GM18951 (cell line): ENCODE measurements at regions not wholly inside any gene's neighbourhood (a gene's known extent, or its start where the extent isn't known, plus 50 kb on each side); places are given as distances from the start of the nearest gene placed in this dataset.

Experiments used
- POLR2A ChIP-seq: IDR thresholded peaks from 4 replicates; pipeline ENCODE4 v1.6.1; 2011; ENCODE audit warnings: mild to moderate bottlenecking; ENCODE audit not compliant: insufficient read length, insufficient read depth; ENCODE audit errors: extremely low read depth
- in situ Hi-C: fragments of 300-500 bp; cut with MboI; formaldehyde crosslinking; loops from one replicate; pipeline ENCODE4 v1.12.0; 2022; ENCODE audit warnings: low sequenced_read_pairs, mixed read lengths, inconsistent platforms; ENCODE audit not compliant: unreplicated experiment

DNA sequence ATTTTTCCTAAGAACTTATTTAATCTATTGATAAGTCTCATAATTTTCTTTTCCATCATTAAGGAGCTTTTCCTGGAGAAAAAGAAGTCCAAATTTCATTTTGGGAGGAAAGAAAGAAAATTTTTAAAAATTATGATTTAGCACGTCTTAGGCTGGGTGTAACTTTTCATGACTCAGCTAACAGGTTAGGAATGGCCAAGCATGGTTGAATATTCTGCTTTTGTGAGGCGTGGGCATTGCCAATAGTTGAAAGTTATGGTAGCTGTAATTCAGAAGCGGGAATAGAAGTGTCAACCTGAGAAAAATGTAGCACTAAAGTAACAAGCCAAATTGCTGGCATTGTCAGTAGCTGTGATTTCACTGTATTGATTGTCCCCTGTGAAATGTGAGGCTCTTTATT lies 77.2 kb upstream of the ARID1B start:
- in situ Hi-C loops, result no loop called here
- TF ChIP-seq POLR2A, result no peak

DNA sequence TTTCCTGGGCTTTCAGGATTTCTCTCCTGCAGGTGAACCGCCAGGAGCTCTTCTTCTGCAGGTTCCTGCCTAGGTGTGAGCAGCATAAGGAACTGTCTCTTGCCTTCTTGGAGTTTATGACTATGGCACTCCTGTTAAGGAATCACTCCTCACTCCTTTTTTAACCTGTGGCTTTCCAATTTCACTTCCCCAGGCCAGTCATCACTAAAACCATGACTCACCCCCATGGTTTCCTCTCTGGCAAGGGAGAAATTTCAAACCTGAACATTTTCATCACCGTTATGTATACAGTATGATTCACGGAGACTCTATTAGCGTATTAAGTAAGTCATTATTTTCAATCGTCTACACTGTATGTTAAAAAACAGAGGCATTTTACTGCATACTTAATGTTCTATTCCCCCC lies 78.2 kb upstream of the ARID1B start:
- TF ChIP-seq POLR2A, result no peak
- in situ Hi-C loops, result no loop called here

DNA sequence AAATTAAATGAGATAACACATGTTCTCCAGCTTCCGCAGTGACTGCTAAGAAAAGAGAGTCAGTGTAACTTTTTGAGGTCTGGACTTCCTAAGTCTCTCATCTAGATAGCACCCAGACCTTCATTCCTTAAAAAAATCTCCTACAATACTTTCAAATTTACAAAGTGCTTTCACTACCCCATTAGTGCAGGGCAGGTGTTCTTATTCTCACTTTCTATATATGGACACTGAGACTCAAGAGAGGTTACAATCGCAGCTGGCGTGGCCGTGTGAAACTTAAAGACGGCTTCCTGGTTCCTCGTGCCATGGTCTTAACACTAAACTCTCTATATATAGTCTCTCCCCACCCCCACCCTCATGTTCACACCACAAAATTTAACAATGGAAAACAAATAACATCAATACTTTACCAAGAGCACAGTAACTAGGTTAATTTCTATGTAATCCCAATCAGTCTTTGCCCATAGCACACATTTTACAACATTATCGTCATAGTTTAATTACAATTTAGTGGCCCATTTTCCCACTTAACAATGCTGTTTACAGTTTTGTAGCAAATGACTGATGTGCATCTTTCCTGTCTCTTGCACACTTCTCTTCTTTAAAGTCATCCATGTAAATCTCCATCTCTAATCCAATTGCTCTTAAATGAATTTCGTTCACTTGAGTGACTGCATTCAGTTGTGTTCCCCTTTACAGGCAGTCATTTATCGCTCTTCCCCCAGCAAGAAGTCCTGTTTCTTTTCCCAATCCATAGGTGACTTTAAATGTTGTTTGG lies 78.8 kb upstream of the ARID1B start:
- TF ChIP-seq POLR2A, result no peak
- in situ Hi-C loops, result no loop called here

DNA sequence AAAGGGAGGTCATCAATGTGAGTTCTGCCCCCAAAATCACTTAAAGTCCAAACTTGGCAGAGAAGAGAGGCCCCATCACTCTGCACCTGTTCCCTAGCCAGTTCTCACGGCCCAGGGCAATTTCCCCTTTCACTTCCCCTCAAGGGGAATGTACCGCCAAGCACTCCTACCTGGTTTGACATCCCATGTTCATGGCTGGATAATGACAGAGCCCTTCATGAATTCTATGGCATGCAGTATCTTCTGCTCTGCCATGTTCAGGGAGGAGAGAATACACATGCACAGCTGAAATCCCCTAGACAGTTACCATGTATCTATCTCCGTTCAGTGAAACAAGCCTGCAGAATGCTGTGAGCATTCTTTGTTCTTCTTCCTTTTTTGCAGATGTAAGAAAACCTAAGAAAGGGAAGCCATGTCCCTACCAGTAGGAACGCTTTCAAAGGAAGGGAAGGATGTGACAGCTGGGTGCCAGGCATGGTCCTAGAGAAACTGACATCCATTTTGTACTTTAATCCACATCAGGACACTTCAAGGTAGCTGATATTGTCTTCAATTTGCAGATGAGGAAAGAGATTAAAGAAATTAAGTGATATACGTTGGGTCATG lies 79.8 kb upstream of the ARID1B start:
- in situ Hi-C loops, result no loop called here

DNA sequence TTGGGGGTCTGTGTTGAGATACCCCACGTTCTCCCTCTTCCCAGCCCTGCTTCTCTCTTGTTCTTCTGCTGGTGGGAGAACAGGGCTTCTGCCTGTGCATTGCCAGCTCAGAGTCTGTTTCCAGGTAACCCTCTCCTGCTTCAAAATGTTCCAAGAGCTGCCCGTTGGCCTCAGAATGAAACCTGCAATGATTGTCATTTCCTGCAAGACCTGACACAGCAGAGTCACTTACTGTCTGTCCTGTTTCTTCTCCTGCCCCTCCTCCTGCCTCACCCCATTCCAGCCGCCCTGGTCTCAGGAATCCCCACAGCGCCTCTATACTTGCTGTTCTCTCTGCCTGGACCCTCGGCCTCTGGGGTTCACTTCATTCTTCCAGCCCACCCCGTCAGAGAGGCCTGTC lies 81.4 kb upstream of the ARID1B start:
- in situ Hi-C loops, result no loop called here

More for the DNA sequence above, 79.8 kb upstream of the ARID1B start:
- no peak for TF ChIP-seq POLR2A

DNA sequence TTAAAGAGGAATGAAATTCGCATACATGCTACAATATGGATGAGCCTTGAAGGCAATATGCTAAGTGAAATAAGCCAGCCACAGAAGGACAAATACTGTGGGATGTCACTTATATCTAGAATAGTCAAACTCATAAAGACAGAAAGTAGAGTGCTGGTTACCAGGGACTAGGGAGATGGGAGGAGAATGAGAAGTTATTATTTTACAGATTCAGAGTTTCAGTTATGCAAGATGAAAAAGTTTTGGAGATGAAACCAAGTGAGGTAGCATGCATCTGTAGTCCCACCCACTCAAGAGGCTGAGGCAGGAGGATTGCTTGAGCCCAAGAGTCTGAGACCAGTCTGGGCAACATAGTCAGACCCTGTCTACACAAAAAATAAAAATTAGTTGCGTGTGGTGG lies 82.5 kb upstream of the ARID1B start:
- in situ Hi-C loops, result no loop called here
- TF ChIP-seq POLR2A, result no peak

More for the DNA sequence above, 81.4 kb upstream of the ARID1B start:
- no peak for TF ChIP-seq POLR2A

DNA sequence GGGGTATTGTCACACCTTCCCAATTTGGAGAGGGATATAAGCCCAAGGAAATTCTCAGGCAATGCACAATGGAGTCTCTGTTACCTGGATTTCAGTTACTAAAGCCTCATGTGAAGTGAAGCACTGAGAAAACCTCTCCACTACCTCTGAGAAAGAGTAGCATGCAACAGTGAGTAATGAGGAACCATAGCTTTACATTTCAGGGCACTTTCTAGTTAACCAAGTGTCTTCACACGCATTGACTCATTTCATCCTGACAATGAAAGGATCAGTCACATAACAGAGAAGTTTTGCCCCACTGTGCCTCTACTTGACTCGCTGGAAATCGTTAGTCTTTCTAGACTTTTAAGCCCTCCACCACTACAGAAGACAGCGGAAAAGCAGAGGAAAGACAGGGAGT lies 86.2 kb upstream of the ARID1B start:
- no peak for TF ChIP-seq POLR2A
- in situ Hi-C loops, result no loop called here

DNA sequence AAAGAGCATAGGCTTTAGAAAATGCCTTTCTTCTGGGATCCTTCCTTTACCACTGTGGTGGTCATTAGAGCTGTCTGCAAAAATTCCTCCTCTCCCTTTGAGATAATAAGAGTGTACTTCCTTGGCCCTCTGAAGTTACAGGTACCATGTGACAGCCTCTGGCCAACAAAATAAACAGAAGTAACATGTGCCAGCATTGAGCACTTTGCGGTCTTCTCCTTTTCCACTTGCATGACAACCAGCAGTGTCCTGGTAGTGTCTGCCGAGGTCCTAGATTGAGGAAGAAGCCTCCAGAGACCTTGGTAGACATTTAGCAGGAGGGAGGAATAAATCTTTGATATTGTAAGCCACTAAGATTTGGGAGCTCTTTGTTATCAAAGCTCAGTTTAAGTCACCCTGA lies 87.5 kb upstream of the ARID1B start:
- no peak for TF ChIP-seq POLR2A
- in situ Hi-C loops, result no loop called here

DNA sequence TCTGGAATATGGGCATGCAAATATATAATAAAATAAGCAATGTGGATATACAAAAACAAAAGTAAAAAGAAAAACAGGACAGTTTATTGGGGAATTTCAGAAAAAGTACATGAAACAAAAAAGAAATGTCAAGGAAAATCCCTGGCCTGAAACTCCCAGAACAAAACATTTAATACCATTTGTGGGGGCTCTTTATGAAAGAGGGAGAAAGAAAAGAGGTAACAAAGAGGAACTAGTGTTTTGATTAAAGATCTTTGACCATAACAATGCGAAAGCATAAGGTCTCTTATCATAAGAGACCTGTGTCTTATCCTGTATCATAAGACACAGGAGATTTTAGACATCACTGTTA lies 88.6 kb upstream of the ARID1B start:
- TF ChIP-seq POLR2A, result no peak
- in situ Hi-C loops, result no loop called here

DNA sequence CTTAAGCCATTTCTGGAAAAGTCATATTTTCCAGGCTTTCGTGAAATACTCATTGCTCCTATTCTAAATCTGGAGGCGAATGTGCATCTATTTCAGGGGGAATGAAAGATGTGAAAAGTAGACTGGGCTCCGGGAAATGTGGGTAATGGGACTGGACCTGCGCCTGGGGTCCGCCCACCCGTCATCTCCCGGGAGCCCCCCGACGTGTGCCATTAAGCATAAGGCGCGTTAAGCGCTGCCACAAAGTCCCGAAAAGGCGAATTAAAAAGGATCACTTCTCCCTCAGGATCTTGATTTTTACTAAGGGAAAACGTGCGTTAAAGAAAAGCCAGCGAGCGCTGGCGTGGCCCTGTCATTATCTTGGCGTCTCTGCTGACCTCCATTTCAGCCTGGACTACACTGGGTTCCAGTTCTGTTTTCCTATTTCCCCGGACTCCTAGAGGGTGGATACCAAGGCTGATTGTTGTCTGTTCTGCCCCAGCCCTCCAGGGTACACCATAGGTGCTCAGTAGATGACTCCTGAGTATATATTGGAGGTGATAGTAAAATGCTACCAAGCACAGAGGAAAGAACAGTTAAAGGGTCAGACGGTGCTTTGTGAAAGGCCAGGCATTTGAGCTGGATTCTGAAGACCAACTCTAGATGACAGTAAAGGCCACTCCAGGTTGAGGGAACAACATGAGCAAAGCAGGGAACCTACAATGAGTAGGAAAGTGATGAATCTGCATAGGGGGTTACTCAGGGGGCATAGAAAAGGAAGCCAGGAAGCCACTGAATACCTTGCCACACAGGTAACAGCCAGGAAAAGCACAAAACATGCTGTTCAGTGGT lies 89.2 kb upstream of the ARID1B start:
- TF ChIP-seq POLR2A, result no peak
- in situ Hi-C loops, result no loop called here

DNA sequence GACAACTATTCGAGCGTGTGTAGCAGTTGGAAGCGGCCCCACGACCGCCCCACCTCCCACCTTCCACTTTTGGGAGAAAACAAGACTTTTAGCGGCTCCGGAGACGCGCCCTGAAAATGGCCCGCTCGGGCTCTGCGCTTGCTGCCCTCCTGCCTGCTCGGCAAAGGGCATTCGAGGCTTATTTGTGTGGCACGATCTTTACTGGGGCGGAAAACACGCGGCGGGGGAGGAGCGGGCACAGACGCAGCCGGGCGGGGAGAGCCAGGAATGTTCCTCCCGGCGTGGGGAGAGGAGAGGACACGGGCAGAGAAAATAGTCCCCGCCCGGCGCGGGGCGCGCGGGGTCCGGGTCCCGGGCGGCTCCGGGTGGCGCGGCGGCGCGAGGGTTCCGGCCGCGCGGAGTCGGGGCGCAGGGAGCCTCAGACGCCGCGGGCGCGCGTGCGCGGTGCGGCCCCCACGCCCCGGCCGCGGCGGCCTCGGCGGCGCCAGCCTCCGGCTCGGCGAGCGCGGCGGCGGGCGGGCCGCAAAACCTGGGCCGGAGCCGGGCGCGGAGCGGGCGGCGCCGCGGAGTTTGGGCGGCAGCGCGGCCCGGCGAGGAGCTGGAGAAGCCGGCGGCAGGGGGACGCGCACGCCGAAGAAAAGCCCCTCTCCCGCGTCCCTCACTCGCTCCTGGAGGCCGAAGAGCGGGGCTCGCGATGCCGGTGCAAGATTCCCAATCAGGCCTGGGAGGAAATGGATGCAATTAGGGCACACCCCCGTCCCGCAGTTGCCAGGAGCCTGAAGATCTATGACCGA lies 90.0 kb upstream of the ARID1B start:
- TF ChIP-seq POLR2A, result peak; percentile 81
- in situ Hi-C loops, result no loop called here

DNA sequence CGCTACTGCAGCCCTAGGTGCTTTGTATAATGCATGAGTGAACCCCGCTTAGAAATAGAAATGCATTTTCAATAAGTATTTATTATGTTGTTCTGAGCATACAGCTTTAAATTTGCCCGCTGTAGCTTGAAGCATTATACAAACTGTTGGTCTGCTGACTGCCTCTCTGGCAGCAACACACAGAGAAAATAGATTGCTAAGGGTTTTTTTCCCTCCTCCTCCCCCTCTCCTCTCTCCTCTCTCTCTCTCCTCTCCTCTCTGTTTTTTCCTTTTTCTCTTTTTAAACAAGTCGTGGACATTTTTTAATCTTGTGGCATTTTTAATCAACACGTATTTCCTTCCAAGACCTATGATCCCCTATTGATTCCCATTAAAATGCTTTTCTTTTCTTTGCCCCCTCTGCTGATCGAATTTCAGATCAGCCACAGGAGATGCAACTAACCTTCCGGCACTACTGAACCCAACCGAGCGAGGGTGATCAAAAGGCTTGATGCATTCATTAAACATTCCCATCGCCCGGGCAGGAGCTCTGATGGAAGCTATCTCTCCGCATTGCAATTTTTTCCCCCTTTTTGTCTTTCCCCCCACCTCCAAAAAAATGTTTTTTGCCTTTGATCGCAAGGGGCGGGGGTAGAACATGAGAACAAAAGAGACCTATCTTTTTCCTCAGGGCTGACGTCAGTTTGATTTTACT lies 90.7 kb upstream of the ARID1B start:
- in situ Hi-C loops, result no loop called here

More for the DNA sequence above, 90.7 kb upstream of the ARID1B start:
- no peak for TF ChIP-seq POLR2A
